ENCODE measurements at regions not wholly inside any gene's neighbourhood (a gene's known extent, or its start where the extent isn't known, plus 50 kb on each side); places are given as distances from the start of the nearest gene placed in this dataset.
"Not testable (repeated sequence)": the region's sequence is repeated elsewhere in the genome, so short reads cannot be mapped to it uniquely, and the experiment has no call there.

GRCh38 chr4:18107848-18108528 lies 86.4 kb upstream of the LCORL start:
- not testable (repeated sequence) for TF ChIP-seq CTCF, POLR2A (IDR thresholded peaks at IDR 0.05)
